ENCODE measurements at regions not wholly inside any gene's neighbourhood (a gene's known extent, or its start where the extent isn't known, plus 50 kb on each side); places are given as distances from the start of the nearest gene placed in this dataset.

GRCh38 chr18:45336448-45336847 lies 278.8 kb upstream of the SLC14A2 start:
- TF ChIP-seq EZH2 (IDR thresholded peaks at IDR 0.05; ENCODE audit: low read depth, unreplicated experiment): no peak
- TF ChIP-seq CTCF (conservative IDR thresholded peaks at IDR 0.05; ENCODE audit: low read depth in 2 of 2): no peak
- TF ChIP-seq POLR2AphosphoS5 (IDR thresholded peaks at IDR 0.05; ENCODE audit: low read depth): no peak
- TF ChIP-seq EZH2phosphoT487 (IDR thresholded peaks at IDR 0.05; ENCODE audit: unreplicated experiment): no peak
- no peak for TF ChIP-seq ETS1 (IDR thresholded peaks at IDR 0.05)
